ENCODE measurements at regions not wholly inside any gene's neighbourhood (a gene's known extent, or its start where the extent isn't known, plus 50 kb on each side); places are given as distances from the start of the nearest gene placed in this dataset.

DNA sequence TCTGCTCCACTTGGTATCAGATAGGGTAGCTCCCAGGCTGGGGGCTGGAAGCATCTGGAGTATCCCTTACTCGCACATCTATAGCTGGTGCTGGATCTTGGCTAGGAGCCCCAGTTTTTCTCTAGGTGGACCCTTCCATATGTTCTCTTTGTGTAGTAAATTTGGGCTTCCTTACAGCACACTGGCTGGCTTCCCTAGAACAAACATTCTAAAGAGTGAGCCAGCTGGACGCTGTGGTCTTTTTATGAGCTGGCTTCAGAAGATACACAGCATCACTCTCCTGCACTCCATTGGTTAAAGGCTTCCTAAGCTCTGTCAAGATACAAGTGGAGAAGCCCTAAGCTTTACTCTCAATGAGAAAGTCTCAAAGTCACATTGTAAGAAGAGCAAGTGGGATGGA is 322.1 kb downstream of the WDR72 start:
- TF ChIP-seq EZH2 (IDR thresholded peaks at IDR 0.05; ENCODE audit: insufficient read depth, poor library complexity, severe bottlenecking) (no peak), EZH2phosphoT487 (IDR thresholded peaks at IDR 0.05; ENCODE audit: insufficient read depth, low read depth) (no peak)
